Hepatocyte (in vitro differentiated cells): ENCODE measurements at regions not wholly inside any gene's neighbourhood (a gene's known extent, or its start where the extent isn't known, plus 50 kb on each side); places are given as distances from the start of the nearest gene placed in this dataset.

Experiments used
- CTCF ChIP-seq: fragments of 200-600 bp; sonication (generic); IDR thresholded peaks from 2 replicates; pipeline ENCODE4 v1.5.1; 2016; ENCODE audit warnings: antibody characterized with exemption, mild to moderate bottlenecking; ENCODE audit not compliant: poor library complexity
- EZH2phosphoT487 ChIP-seq: fragments of 200-600 bp; sonication (generic); IDR thresholded peaks from one replicate; pipeline ENCODE4 v1.6.1; 2018; ENCODE audit warnings: antibody characterized with exemption, mild to moderate bottlenecking, low read depth, moderate library complexity; ENCODE audit not compliant: unreplicated experiment, severe bottlenecking

GRCh38 chr2:16036951-16037350, 96.6 kb downstream of the MYCN start:
- TF ChIP-seq EZH2phosphoT487, result no peak
- no peak for TF ChIP-seq CTCF
